Esophagus (tissue), 2 donors: ENCODE measurements at regions not wholly inside any gene's neighbourhood (a gene's known extent, or its start where the extent isn't known, plus 50 kb on each side); places are given as distances from the start of the nearest gene placed in this dataset.

Source experiments
- H3K27ac ChIP-seq, 2 donors: one replicate each; pipeline ENCODE4 v1.5.1; 2013; ENCODE audit warnings: low read depth in 2 of 2, mild to moderate bottlenecking in 2 of 2, inconsistent platforms in 1 of 2, low read length in 1 of 2, moderate library complexity in 1 of 2
- H3K27me3 ChIP-seq, 2 donors: one replicate each; pipeline ENCODE4 v1.6.1; 2013; ENCODE audit warnings: low read length in 2 of 2, control low read depth in 1 of 2, mild to moderate bottlenecking in 1 of 2; ENCODE audit not compliant: insufficient read depth in 2 of 2, control insufficient read depth in 1 of 2
- H3K36me3 ChIP-seq, 2 donors: one replicate each; pipeline ENCODE4 v1.6.1; 2013; ENCODE audit warnings: low read length in 1 of 2; ENCODE audit not compliant: control insufficient read depth in 2 of 2, insufficient read depth in 2 of 2
- H3K4me1 ChIP-seq, 2 donors: one replicate each; pipeline ENCODE4 v1.6.1; 2013; ENCODE audit warnings: low read length in 1 of 2; ENCODE audit not compliant: control insufficient read depth in 2 of 2, insufficient read depth in 2 of 2
- H3K4me3 ChIP-seq, 2 donors: one replicate each; pipeline ENCODE4 v1.5.1; 2013; ENCODE audit warnings: low read length in 2 of 2, mild to moderate bottlenecking in 2 of 2, low read depth in 1 of 2, moderate library complexity in 1 of 2
- H3K9me3 ChIP-seq, 2 donors: one replicate each; pipeline ENCODE4 v1.6.1; 2013; ENCODE audit warnings: mild to moderate bottlenecking in 2 of 2, low read depth in 1 of 2, low read length in 1 of 2, moderate library complexity in 1 of 2; ENCODE audit not compliant: control insufficient read depth in 2 of 2, insufficient read depth in 1 of 2
- WGBS, 2 donors: extraction: QIAGEN DNeasy Blood & Tissue Kit; methylation state at CpG; one replicate each; pipeline ENCODE4 v1.1.7; 2013; 5-methylcytosine and 5-hydroxymethylcytosine counted together
- donor health status: healthy with polysubstance abuse.
- donor health status: Bipolar disorder and iron deficiency.

DNA sequence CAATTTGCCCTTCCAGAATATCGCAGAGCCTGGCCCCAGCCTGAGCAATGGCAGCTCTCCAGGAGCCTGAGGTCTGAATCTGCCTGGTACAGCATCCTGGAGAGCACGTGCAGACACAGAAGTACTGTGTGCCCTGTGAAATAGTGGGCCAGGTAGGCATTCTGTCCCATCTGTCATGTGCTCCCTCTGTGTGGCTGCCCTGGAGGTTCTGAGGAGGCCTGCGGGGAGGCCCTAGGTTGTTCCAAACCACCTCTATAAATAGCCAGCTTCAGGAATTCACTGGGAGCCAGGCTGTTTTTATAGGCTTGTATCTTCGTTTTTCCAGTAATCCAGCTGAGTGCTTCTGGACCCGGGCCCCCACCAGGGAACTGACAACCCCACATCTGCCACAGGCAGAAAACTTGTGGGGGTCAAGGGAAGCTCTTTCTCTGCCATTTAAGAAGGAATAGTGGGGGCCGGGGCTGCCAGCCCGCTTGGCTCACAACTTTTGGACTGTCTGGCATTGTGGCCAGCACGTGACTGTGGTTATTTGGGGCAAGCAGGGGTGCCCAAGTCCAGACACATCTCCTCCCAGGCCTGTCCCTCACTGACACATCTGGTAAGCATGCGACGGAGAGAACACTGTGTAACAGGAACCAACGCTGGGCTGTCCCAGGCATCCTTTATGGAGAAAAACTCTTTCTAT is 356.3 kb upstream of the TNRC6C start:
- Histone ChIP-seq H3K36me3 (no peaks in the 10 kb centered on the region), H3K27ac (peak overlapping the region; percentile 55 to 70), H3K4me1 (peaks cover 0 to 3% of the 10 kb centered on the region in 2 donors), H3K4me3 (no peak overlapping the region), H3K27me3 (no peaks in the 10 kb centered on the region), H3K9me3 (no peaks in the 10 kb centered on the region)
- 55 to 70% methylated on average over 11 of the region's 11 CpGs for WGBS, 2 donors

DNA sequence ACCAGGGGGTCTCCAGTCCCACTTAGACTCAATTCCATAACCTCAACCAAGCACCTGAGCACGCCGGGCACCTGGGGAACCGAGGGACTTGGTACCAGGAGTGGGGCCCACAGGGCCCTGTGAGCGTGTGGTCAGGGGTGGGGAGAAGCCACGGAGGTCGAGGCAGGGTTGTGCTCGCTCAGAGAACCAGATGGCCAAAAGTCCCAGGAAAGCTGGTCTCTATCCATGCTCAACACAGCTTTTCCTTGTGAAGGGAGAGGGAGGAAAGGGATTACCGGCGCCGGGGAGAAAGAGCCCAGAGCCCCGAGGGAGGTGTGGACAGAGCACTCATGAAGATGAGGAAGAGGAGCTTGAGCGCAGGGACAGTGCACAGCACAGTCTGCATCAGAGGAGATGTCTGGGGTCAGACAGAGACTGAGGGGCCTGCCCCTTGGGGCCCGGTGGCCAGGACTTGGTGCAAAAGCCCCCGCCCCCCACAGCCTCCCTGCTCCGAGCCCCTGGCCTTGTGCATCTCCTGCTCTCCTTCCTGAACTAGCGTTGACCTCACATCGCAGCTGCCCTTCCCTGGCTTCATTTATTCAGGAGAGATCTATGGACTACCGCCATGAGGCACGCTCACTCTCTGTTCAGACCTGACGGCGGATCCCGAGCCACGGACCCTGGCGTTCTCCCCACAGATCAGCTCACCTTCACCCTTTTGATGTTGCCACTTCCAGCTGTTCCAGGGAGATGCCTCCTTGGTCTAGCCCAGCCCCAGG is 355.4 kb upstream of the TNRC6C start:
- H3K4me1 ChIP-seq = peaks cover 0 to 3% of the 10 kb centered on the region in 2 donors
- no peaks in the 10 kb centered on the region for H3K9me3 ChIP-seq
- H3K36me3 ChIP-seq = no peaks in the 10 kb centered on the region
- WGBS, 2 donors = 83 to 84% methylated on average over 24 of the region's 24 CpGs
- no peak overlapping the region for H3K4me3 ChIP-seq
- H3K27ac ChIP-seq = peak overlapping the region; percentile 55 to 86
- H3K27me3 ChIP-seq = no peaks in the 10 kb centered on the region

DNA sequence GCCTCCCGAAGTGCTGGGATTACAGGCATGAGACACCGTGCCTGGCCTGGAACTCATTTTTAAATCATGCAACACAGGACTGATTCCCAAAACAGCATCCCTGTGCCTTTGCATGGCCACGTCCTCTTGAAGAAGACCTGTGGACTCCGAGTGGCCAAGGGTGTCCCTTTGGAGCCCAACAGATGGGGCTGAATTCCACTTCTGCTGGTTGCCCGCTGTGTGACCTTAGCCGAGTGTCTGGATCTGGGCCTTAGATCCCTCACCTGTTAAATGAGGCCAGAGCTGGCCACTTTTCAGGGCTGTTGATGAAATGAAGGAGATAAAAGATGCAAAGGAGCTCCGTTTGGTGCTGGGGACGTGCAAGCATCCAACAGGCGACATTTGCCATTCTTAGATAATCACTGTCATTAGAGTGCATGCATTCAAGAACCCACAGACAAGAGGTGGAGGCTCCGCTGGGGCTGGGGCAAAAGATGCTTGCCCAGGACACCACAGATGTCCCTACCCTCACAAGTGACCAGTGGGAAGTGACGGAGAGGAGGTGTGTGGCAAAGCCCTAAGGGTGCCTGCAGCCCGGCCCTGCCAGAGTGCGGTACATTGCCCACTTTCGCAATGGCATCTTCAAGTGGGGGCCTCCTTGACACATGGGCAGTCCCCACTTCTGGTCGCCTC is 354.1 kb upstream of the TNRC6C start:
- Histone ChIP-seq H3K27ac (no peak overlapping the region), H3K27me3 (no peaks in the 10 kb centered on the region), H3K36me3 (no peaks in the 10 kb centered on the region), H3K4me1 (peaks cover 0 to 3% of the 10 kb centered on the region in 2 donors), H3K4me3 (no peak overlapping the region), H3K9me3 (no peaks in the 10 kb centered on the region)
- WGBS, 2 donors = 86 to 94% methylated on average over 15 of the region's 15 CpGs

DNA sequence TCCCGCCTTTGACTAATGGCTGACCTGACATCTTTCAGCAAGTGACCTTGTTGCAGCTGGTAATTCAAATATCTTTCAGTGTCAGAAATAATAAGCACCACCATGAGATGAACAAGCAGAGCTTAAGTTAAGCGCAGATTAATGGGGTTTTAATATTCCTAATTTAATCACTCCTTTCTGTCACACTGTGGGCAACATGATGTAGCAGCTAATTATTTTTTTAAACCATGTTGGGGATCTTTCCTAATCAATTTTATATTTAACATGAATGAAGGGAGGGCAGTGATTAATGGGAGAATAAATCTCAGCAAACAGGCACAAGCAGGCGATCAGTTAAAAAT is 353.6 kb upstream of the TNRC6C start:
- H3K27me3 ChIP-seq = no peaks in the 10 kb centered on the region

DNA sequence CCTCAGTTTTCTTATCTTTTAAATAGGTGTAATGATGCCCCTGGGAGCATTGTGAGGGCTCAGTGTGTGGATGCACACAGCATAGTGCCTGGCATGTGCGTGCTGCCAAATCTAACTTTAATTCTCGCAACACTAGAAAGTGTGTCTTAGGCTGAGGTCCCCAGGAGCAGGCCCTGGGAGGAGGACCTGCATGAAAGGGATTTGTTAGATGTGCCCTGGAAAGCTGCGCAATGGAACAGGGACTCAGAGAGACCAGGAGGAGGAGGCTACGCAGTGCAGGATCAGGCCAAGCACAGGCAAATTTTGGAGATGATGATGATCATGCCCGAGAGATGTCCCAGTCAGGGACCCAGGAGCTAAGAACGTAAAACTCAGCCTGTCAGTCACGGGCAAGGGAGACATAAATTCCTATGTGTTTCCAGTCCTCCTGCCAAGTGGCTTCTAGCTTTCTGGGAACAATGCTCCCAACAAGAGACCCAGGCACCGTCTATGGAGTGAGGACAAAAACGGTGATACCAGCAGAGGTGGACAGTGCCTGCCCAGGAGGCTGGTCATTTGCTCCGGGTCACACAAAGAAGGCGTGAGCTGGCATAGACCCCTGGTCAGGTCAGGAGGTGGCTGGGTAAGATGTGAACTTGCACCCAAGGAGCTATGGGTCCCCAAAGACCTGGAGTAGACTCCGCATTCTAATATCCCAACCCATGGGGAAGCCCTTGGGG is 352.2 kb upstream of the TNRC6C start:
- no peaks in the 10 kb centered on the region for H3K27me3 ChIP-seq
- H3K4me3 ChIP-seq = no peak overlapping the region
- no peaks in the 10 kb centered on the region for H3K9me3 ChIP-seq
- 89 to 93% methylated on average over 12 of the region's 12 CpGs for WGBS, 2 donors
- H3K36me3 ChIP-seq = no peaks in the 10 kb centered on the region
- no peak overlapping the region for H3K27ac ChIP-seq
- H3K4me1 ChIP-seq = peaks cover 0 to 3% of the 10 kb centered on the region in 2 donors

More for the DNA sequence above, 353.6 kb upstream of the TNRC6C start:
- H3K9me3 ChIP-seq = no peaks in the 10 kb centered on the region
- H3K4me1 ChIP-seq = peaks cover 0 to 3% of the 10 kb centered on the region in 2 donors
- H3K4me3 ChIP-seq = no peak overlapping the region
- no peak overlapping the region for H3K27ac ChIP-seq
- WGBS, 2 donors = 86 to 94% methylated on average over 3 of the region's 3 CpGs
- H3K36me3 ChIP-seq = no peaks in the 10 kb centered on the region

DNA sequence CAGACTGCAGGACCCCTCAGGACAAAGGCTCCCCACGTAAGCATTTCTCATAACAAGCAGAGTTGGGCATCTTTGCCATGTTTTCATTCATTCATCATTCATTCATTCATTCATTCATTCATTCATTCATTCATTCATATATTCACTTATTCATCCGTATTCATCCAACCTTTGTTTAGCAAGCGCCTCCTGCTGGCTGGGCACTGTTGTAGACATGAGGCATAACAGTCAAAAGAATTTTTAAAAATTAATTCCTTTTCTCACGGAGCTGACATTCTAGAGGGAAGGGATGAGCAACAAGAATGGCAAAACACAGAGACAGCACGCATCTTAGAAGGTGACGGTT is 351.7 kb upstream of the TNRC6C start:
- Histone ChIP-seq H3K27me3 (no peaks in the 10 kb centered on the region), H3K9me3 (no peaks in the 10 kb centered on the region), H3K4me1 (peaks cover 0 to 3% of the 10 kb centered on the region in 2 donors), H3K27ac (no peak overlapping the region), H3K4me3 (no peak overlapping the region), H3K36me3 (no peaks in the 10 kb centered on the region)
- 62 to 93% methylated on average over 6 of the region's 6 CpGs for WGBS, 2 donors

DNA sequence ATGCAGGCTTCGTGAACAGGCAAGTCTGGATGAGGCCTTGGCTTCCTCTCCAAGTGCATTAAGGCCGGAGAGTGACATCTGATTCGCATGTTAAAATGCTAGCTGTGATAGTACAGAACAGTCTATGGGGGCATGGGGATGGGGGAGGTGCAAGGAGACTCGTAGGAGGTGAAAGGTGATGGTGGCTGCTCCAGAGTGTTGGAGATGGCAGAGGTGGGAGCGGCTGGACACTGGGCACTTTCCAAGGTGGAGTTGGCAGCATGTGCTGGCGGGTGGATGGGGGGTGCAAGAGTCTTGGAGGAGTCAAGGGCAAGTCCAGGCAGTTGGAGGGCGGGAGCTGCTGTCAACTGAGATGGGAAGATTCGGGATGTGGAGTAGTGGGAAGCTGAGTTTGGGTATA is 350.9 kb upstream of the TNRC6C start:
- Histone ChIP-seq H3K4me3 (no peak overlapping the region), H3K9me3 (no peaks in the 10 kb centered on the region), H3K4me1 (peaks cover 0 to 3% of the 10 kb centered on the region in 2 donors), H3K27ac (no peak overlapping the region), H3K36me3 (no peaks in the 10 kb centered on the region), H3K27me3 (no peaks in the 10 kb centered on the region)
- 71 to 74% methylated on average over 8 of the region's 8 CpGs for WGBS, 2 donors

DNA sequence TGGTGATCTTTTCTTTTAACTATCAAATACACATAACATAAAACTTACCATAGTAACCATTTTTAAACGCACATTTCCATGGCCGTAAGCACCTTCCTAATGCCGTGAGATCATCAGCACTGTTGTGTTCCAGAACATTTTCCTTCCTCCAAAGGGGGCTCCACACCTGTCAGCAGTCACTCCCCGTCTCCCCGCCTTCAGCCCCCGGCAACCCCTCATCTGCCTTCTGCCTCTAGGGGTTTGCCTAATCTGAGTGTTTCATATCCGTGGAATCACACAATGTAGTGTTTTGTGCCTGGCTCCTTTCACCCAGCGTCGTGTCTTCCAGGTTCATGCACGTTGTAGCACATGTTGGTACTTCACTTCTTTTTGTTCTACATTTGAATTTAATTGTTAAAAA is 350.1 kb upstream of the TNRC6C start:
- Histone ChIP-seq H3K4me1 (peaks cover 0 to 2% of the 10 kb centered on the region in 2 donors), H3K4me3 (no peak overlapping the region), H3K9me3 (no peaks in the 10 kb centered on the region), H3K27ac (no peak overlapping the region), H3K27me3 (no peaks in the 10 kb centered on the region), H3K36me3 (no peaks in the 10 kb centered on the region)
- 86 to 87% methylated on average over 10 of the region's 10 CpGs for WGBS, 2 donors
